ENCODE measurements at regions not wholly inside any gene's neighbourhood (a gene's known extent, or its start where the extent isn't known, plus 50 kb on each side); places are given as distances from the start of the nearest gene placed in this dataset.
"Not testable (repeated sequence)": the region's sequence is repeated elsewhere in the genome, so short reads cannot be mapped to it uniquely, and the experiment has no call there.

DNA sequence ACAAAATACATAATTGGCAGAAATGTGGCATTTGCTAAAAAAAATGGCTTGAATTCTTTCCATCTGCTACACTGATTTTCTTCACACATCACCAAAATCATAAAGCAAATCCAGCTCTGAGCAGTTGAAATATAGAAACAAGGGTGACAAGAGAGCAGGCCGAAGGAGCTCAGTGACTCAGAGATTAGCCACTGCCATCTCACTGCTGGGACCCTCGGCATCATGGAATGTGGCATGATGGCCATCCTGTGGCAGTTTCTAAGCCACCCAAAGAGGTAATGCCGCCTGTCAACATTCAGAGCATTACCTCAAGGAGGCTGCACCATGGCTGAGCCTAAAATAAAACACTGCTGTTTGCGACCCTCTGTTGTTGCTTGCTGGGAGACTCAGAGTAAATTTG, 80.5 kb upstream of the OSBPL11 start:
- Histone ChIP-seq H3K4me2 (ENCODE audit: low read length) (no peak overlapping the region), H3K9me3 (ENCODE audit: control insufficient read depth, insufficient read depth, low read length) (no peaks in the 10 kb centered on the region), H3K79me2 (ENCODE audit: control insufficient read depth, low read length) (no peaks in the 10 kb centered on the region), H3K4me3 (ENCODE audit: low read length) (no peak overlapping the region), H3K36me3 (ENCODE audit: control insufficient read depth, low read length) (no peaks in the 10 kb centered on the region), H3K27ac (ENCODE audit: low read depth, low read length) (no peak overlapping the region), H3K27me3 (ENCODE audit: control insufficient read depth, low read length) (no peaks in the 10 kb centered on the region), H3F3A (ENCODE audit: control insufficient read depth, insufficient read depth) (no peaks in the 10 kb centered on the region), H3K4me1 (ENCODE audit: control insufficient read depth, low read length) (no peaks in the 10 kb centered on the region), H3K9me2 (replicated peaks; ENCODE audit: control insufficient read depth, low read length) (no peaks in the 10 kb centered on the region), H4K20me1 (ENCODE audit: control insufficient read depth, insufficient read depth, low read depth, low read length) (no peaks in the 10 kb centered on the region)
- TF ChIP-seq EZH2phosphoT487 (IDR thresholded peaks at IDR 0.05; ENCODE audit: borderline replicate concordance, low read length): no peak
- TF ChIP-seq, protein P1, sequence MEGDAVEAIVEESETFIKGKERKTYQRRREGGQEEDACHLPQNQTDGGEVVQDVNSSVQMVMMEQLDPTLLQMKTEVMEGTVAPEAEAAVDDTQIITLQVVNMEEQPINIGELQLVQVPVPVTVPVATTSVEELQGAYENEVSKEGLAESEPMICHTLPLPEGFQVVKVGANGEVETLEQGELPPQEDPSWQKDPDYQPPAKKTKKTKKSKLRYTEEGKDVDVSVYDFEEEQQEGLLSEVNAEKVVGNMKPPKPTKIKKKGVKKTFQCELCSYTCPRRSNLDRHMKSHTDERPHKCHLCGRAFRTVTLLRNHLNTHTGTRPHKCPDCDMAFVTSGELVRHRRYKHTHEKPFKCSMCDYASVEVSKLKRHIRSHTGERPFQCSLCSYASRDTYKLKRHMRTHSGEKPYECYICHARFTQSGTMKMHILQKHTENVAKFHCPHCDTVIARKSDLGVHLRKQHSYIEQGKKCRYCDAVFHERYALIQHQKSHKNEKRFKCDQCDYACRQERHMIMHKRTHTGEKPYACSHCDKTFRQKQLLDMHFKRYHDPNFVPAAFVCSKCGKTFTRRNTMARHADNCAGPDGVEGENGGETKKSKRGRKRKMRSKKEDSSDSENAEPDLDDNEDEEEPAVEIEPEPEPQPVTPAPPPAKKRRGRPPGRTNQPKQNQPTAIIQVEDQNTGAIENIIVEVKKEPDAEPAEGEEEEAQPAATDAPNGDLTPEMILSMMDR (IDR thresholded peaks at IDR 0.05; ENCODE audit: low read depth, low read length, poor library complexity, severe bottlenecking): no peak

DNA sequence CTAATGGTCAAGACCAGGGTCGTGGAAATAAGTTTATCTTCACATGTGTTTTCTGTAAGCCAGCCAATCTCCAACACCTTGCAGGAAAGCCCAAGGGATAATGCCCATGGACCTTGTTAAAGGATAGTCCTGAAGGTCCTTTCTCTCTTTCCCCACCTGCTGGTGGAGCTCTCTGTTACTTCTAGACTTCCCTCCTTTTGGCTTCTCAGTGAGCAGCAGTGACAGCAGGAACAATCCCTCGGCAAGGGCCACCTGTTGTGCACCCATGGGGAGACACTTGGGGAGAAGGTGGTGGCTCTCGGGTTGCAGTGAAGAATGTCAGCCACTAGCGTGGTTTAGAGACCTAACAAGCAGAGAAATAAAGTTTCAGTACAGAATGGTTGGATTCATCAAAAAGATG, 84.0 kb upstream of the OSBPL11 start:
- H3K9me3 ChIP-seq (ENCODE audit: control insufficient read depth, insufficient read depth, low read length): no peaks in the 10 kb centered on the region
- H3K4me2 ChIP-seq (ENCODE audit: low read length): no peak overlapping the region
- H3K79me2 ChIP-seq (ENCODE audit: control insufficient read depth, low read length): no peaks in the 10 kb centered on the region
- H3K9me2 ChIP-seq (replicated peaks; ENCODE audit: control insufficient read depth, low read length): no peaks in the 10 kb centered on the region
- H3K27ac ChIP-seq (ENCODE audit: low read depth, low read length): no peak overlapping the region
- H3K4me1 ChIP-seq (ENCODE audit: control insufficient read depth, low read length): no peaks in the 10 kb centered on the region
- H3K4me3 ChIP-seq (ENCODE audit: low read length): no peak overlapping the region
- no peak for TF ChIP-seq EZH2phosphoT487 (IDR thresholded peaks at IDR 0.05; ENCODE audit: borderline replicate concordance, low read length)
- TF ChIP-seq, protein P1 (IDR thresholded peaks at IDR 0.05; ENCODE audit: low read depth, low read length, poor library complexity, severe bottlenecking): no peak
- no peaks in the 10 kb centered on the region for H3K27me3 ChIP-seq (ENCODE audit: control insufficient read depth, low read length)
- no peaks in the 10 kb centered on the region for H3F3A ChIP-seq (ENCODE audit: control insufficient read depth, insufficient read depth)
- no peaks in the 10 kb centered on the region for H4K20me1 ChIP-seq (ENCODE audit: control insufficient read depth, insufficient read depth, low read depth, low read length)
- H3K36me3 ChIP-seq (ENCODE audit: control insufficient read depth, low read length): no peaks in the 10 kb centered on the region

DNA sequence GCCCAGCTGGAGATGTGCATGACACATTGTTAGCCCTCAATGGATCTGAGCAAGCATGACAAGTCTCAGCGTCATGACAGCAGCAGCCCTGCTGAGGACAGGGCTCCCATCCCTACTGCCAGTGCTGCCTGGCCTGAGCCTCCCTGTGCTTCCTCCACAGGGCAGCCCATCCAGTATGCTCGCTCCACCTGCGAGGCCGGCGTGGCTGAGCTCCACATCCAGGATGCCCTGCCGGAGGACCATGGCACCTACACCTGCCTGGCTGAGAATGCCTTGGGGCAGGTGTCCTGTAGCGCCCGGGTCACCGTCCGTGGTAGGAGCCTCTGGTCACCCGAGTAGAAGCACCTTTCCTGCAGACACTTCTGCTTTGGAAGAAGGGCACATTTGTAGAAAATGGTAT, 85.8 kb upstream of the OSBPL11 start:
- no peaks in the 10 kb centered on the region for H4K20me1 ChIP-seq (ENCODE audit: control insufficient read depth, insufficient read depth, low read depth, low read length)
- TF ChIP-seq, protein P1 (IDR thresholded peaks at IDR 0.05; ENCODE audit: low read depth, low read length, poor library complexity, severe bottlenecking): no peak
- TF ChIP-seq EZH2phosphoT487 (IDR thresholded peaks at IDR 0.05; ENCODE audit: borderline replicate concordance, low read length): no peak

DNA sequence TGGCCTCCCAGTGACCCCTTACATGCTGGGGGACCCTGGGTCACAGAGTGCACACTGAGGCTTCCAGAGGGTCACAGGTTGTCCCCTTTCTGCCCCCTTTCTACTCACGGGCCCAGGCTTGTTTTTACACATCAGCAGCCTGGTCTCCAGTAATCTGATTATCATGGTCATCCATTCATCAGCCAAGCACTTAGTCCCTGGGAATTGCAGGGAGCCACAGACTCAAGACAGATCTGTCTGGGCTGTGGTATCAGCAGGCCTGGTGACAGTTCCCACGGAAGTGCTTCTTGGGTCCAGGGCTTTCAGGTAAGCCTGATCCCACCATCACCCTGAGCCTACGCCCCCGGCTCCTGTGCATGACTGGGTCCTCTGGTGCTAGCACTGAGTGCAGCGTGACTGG, 86.6 kb upstream of the OSBPL11 start:
- H3K79me2 ChIP-seq (ENCODE audit: control insufficient read depth, low read length); H3K27ac ChIP-seq (ENCODE audit: low read depth, low read length); H4K20me1 ChIP-seq (ENCODE audit: control insufficient read depth, insufficient read depth, low read depth, low read length); H3K4me1 ChIP-seq (ENCODE audit: control insufficient read depth, low read length); H3K9me3 ChIP-seq (ENCODE audit: control insufficient read depth, insufficient read depth, low read length); H3F3A ChIP-seq (ENCODE audit: control insufficient read depth, insufficient read depth); H3K4me2 ChIP-seq (ENCODE audit: low read length); H3K4me3 ChIP-seq (ENCODE audit: low read length); H3K27me3 ChIP-seq (ENCODE audit: control insufficient read depth, low read length); H3K36me3 ChIP-seq (ENCODE audit: control insufficient read depth, low read length); H3K9me2 ChIP-seq (replicated peaks; ENCODE audit: control insufficient read depth, low read length): not testable (repeated sequence)

More for the DNA sequence above, 85.8 kb upstream of the OSBPL11 start:
- no peaks in the 10 kb centered on the region for H3K9me3 ChIP-seq (ENCODE audit: control insufficient read depth, insufficient read depth, low read length)
- H3K4me2 ChIP-seq (ENCODE audit: low read length): no peak overlapping the region
- no peaks in the 10 kb centered on the region for H3F3A ChIP-seq (ENCODE audit: control insufficient read depth, insufficient read depth)
- no peak overlapping the region for H3K27ac ChIP-seq (ENCODE audit: low read depth, low read length)
- H3K9me2 ChIP-seq (replicated peaks; ENCODE audit: control insufficient read depth, low read length): no peaks in the 10 kb centered on the region
- H3K36me3 ChIP-seq (ENCODE audit: control insufficient read depth, low read length): no peaks in the 10 kb centered on the region
- H3K4me1 ChIP-seq (ENCODE audit: control insufficient read depth, low read length): no peaks in the 10 kb centered on the region
- no peak overlapping the region for H3K4me3 ChIP-seq (ENCODE audit: low read length)
- H3K27me3 ChIP-seq (ENCODE audit: control insufficient read depth, low read length): no peaks in the 10 kb centered on the region
- H3K79me2 ChIP-seq (ENCODE audit: control insufficient read depth, low read length): no peaks in the 10 kb centered on the region

DNA sequence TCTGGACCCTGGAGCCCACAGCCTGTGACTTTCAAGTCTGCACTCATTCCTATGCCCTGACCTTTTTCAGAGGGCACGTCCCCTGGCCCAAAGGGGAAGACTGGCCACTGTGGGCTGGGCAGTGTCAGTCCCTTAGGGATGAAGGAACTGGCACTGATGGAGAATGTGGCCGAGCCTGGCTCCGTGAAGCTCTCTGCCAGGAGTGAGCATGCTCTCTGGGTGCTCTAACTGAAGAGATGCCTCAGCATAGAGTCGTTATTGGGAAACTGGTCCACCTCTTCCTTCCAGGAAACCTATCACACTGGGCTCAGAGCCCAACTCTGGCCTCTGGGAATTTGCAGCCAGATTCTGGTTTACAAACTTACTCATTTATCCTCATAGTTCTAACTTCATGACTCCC, 87.3 kb upstream of the OSBPL11 start:
- H3K4me1 ChIP-seq (ENCODE audit: control insufficient read depth, low read length); H3K27me3 ChIP-seq (ENCODE audit: control insufficient read depth, low read length); H3K9me3 ChIP-seq (ENCODE audit: control insufficient read depth, insufficient read depth, low read length); H3K9me2 ChIP-seq (replicated peaks; ENCODE audit: control insufficient read depth, low read length); H3K27ac ChIP-seq (ENCODE audit: low read depth, low read length); H4K20me1 ChIP-seq (ENCODE audit: control insufficient read depth, insufficient read depth, low read depth, low read length); H3K36me3 ChIP-seq (ENCODE audit: control insufficient read depth, low read length); H3F3A ChIP-seq (ENCODE audit: control insufficient read depth, insufficient read depth); H3K4me2 ChIP-seq (ENCODE audit: low read length); H3K4me3 ChIP-seq (ENCODE audit: low read length); H3K79me2 ChIP-seq (ENCODE audit: control insufficient read depth, low read length): not testable (repeated sequence)
